ENCODE measurements at regions not wholly inside any gene's neighbourhood (a gene's known extent, or its start where the extent isn't known, plus 50 kb on each side); places are given as distances from the start of the nearest gene placed in this dataset.
A peak's percentile ranks its signal among the peaks of the same experiment; 100 is the strongest.

DNA sequence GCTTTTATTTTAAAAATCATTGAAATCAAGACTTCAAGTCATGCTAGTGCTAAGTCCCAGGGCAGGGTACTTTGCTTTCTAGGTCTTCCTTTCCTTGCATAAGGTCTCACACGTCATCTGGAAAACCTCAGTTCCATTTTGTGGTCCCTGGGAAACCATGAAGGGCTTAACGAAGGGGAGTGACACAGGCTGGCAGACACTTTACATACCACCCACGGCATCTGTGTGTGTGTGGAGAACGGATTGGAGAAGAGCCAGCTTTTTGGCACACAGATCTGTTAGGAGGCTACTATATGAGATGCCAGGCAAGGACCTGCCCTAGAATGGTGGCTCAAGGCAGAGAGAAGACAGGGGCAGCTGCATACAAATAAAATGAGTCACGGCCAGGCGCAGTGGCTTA is 107.5 kb upstream of the NSMCE3 start:
- no peak for DNase-seq (ENCODE audit: low read depth, low spot score)

DNA sequence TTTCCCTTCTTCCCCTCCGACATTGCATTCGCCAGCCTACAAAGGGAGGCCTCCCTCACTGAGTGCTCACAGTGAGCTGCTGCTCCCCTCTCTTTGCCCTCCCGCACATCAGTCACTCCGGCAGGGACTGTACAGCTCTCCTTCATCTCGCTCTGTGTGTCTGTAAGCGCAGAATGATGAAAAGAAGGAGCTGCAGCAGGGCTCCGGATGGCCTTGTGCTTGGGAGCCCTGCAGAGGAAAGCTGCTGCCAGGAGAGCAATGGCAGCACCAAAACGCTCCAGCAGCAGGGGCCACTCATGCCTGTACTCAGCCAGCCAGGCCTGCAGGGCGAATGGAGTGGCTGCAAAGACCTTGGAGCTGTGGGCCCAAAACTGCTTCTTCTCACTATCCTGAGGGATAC is 107.0 kb upstream of the NSMCE3 start:
- no peak for DNase-seq (ENCODE audit: low read depth, low spot score)

DNA sequence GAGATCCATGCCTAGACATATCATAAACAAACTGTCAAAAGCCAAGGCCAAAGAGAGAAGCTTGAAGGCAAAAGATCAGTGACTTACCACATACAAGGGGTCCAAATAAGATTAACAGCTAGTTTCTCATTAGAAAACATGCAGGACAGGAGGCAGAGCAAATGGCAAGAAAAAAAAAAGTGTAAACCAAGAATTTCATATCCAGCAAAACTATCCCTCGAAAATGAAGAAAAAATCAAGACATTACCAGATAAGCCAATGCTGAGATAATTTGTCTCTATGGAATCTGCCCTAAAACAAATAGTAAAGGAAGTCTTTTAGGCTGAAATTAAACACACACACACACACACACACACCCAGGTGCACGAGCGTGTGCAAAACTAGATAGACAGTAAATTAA is 99.6 kb upstream of the NSMCE3 start:
- DNase-seq (ENCODE audit: low read depth, low spot score) = no peak

DNA sequence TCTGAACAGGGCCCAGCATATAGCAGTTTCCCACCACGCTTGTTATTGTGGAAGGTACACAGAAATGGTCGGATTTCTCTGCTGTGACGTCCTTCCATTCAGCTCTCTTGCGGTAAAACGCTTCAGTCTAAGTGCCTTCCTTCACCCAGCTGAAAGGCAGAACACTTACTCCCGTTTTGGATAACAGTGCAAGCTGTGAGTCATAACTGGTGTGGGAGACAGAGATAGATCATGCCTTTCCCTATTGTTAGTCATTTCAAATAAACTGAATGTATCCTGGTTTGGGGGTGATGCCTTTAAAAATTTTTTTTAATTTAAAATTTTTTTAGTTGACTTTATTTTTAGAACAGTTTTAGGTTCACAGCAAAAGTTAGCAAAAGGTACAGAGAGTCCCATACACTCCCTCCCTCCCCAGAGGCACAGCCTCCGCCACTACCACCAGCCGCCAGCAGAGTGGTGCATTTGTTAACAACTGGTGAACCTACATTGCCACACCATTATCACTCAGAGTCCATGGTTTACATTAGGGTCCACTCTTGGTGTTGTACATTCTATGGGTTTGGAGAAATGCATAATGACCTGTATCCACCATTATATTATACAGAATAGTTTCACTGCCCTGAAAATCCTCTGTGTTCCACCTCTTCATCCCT is 94.9 kb upstream of the NSMCE3 start:
- DNase-seq (ENCODE audit: low read depth, low spot score) = no peak

DNA sequence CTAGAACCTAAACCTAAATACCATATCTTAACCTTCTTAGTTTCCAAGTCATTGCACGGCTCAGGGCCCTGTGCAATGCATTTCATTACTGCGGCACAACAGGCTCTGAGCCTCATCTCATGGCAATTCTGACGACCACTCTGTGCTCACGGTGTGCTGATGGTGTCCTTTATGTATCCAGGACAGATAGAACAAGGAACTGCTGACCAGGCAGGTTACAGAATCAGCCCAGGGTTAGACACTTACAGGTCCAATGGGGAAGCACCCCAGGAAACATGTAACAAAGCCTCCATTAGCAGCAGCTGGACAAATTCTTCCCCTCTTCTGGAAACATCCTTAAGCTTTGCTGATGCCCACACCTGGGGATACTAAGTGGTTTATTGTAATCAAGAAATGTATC is 91.9 kb upstream of the NSMCE3 start:
- DNase-seq (ENCODE audit: low read depth, low spot score) = no peak

DNA sequence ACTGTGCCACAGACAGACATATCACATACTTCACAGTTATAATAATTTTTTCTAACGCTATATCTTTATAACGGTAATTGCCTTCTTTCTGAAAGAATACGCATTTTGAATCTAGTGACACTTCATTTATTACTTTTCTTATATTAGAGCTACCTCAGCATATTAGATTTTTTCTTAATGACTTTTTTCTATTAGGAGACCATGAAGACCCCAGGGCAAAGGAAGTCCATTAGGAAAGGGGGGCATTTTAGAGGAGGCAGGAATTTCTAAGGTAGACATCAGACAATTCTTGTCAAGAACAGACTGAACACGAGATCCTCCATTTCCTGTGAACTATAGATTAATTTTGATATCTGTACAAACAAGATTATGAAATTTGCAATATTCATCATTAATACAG is 90.5 kb upstream of the NSMCE3 start:
- no peak for DNase-seq (ENCODE audit: low read depth, low spot score)

DNA sequence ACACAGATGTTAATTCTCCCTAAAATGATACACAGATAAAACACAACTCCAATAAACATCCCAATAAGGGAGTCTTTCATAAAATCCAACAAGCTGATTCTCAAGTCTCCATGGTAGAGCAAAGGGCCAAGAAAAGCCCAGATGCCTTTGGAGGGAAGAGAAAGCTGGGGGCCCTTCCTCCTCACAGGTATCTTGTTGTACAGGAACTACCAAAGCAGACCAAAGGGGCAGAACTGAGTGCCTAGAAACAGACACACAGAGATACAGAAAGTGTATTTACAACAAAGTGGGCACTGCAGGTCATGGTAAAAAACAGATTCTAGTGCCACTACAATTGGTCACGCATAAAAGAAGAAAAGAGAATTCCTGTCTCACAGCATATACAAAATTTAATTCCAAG is 87.2 kb upstream of the NSMCE3 start:
- DNase-seq (ENCODE audit: low read depth, low spot score) = no peak

DNA sequence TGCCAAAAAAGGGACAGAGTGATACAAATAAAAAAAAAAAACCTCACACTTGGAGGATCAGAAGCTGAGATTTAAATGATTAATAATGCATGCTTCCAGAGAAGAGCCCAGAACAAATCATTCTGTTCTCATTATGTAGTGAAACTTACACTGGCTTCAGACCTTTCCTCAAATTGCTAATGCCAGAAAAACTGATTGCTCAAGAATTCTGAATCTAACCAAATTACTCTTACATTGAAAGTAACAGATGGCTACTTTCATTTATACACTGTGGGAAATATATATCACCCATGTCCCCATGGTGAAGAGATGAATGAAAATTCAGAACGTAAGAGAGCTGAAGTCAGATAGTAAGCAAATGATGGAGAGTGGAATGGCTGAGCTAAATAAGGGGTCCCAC is 85.9 kb upstream of the NSMCE3 start:
- no peak for DNase-seq (ENCODE audit: low read depth, low spot score)

DNA sequence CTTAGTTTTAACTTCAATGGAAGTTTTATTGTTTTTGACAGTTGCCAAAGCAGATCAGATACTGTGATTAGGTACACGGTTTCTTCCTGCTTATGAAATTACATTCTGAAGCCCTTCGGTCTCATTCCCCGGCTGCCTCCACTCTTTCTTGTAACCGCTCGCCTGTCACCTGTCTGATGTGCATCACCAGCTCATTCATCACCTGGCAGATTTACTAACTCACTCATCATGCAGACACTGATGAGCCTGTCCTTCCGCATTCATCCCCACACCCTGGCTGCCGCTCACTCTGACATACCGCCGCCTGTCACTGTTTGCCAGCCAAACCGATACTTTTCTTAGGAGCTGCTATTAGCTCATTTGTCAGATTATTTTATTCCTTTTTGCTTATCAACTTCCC is 82.8 kb upstream of the NSMCE3 start:
- DNase-seq (ENCODE audit: low read depth, low spot score) = no peak

DNA sequence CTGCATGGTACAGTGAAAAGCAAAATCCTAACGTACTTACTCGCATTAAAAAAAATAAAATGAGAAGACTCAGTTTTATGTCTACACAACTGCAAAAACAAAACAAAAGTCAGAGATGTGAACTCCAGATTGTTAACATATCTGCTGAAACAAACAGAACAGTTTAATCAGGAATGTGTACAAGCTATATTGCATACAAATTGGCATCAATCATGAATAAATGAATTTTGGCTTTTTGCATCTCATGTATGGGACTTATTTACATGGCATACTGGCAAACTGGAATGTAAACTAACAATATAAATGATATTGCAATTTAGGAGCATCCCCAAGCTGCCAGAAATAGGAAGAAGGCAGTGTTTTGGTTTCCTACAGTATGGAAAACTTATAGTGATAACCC is 79.6 kb upstream of the NSMCE3 start:
- DNase-seq (ENCODE audit: low read depth, low spot score) = no peak

DNA sequence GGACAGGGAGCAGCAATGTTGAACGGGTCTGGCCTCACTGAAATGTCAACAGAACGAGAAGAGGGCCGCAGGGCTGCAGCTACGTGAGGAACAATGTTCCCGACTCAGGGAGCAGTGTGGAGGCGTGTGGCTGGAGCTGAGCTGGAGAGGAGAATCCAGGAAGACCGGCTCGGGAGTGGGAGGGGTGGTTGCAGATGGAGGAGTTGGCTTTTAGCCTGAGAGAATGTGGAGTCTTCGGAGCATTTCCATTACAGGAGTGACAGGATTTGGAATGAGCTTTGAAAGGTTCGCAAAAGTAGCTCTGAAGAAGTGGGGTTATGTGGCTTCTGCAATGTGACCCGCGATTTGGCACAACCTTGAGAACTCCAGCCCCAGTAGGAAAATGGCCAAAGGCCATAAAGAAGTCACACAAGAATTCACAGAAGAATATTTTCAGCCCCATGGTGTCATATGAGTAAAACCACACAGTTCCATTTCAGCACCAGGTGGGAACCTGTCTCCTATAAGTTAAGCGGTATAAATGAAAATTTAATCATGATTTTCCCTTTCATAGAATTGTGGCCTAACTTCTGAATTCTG is 78.8 kb upstream of the NSMCE3 start:
- DNase-seq (ENCODE audit: low read depth, low spot score) = no peak

DNA sequence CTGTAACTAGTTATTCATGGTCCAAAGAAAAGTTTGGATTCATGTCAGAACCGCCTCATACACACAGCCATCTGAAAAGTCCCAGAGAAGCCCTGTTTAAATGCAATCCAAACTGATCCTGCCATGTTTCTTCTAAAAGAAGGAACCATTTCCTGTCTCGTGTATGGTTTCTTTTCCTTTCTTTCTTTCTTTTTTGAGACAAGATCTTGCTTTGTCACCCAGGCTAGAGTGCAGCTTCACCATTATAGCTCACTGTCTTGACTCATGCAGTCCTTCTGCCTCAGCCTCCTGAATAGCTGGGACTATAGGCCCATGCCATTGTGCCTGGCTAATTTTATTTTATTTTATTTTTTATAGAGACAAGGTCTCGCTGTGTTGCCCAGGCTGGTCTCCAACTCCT is 77.4 kb upstream of the NSMCE3 start:
- DNase-seq (ENCODE audit: low read depth, low spot score) = no peak

DNA sequence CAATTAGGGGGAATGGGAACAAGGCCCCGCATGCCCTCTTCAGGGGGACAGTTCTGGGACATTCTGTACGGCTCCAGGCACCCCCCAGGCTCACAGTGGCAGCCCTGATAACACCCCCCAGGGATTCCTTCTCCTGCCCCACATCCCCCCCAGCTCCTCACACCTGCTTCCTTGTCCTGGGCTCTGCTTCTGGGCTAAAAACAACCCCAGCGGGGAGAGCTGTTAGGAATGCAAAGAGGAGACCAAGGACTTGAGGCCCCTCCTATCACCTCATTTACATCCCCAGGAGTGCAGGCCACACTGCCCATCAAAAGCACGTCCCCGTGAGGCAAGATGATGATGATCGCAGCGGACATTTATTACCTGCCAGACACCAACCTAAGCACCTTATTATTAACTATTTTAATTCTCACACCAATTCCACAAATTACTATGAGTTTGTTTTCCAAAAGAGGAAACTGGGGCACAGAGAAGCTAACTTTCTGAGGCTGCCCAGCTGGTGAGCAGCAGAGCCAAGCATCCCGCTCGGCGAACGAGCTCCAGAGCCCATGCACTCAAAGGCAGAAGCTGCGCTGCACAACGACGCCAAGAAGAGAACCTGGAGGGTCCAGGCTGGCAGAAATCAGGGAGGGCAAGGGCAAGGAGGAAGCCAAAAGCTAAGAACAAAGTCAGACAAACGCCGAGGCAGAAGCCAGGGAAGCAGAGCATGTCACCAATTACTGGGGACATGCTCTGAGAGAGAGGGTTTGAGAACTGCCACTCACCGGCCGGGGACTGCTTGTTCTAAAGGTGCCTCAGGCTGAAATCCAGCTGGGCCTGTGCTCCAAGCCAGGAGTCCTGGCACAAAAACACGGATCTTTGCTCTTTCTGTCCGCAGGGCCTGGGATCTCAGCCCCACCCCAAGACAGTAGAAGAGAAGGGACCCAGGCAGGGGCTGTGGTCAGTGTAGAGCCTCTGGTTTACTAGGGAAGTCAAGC is 76.2 kb upstream of the NSMCE3 start:
- DNase-seq (ENCODE audit: low read depth, low spot score) = peak; percentile 60

DNA sequence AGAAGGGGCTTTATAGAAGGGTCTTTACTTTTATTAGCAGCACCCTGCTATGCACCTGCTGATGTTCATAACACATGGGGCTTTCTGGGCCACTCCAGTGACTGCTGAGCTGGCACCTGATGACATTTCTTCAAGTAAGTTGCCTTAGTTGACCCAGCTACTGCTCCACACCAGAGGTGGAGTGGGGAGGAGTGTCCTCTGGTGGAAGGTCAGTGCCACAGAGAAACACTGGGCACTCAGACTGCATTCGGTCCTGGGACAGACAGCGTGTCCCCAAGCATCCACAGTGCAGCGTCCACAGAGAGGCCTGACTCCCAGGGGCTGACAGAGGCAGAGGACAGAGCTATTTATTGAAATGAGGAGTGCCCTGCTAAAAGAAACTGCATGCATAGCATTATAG is 74.9 kb upstream of the NSMCE3 start:
- DNase-seq (ENCODE audit: low read depth, low spot score) = no peak

DNA sequence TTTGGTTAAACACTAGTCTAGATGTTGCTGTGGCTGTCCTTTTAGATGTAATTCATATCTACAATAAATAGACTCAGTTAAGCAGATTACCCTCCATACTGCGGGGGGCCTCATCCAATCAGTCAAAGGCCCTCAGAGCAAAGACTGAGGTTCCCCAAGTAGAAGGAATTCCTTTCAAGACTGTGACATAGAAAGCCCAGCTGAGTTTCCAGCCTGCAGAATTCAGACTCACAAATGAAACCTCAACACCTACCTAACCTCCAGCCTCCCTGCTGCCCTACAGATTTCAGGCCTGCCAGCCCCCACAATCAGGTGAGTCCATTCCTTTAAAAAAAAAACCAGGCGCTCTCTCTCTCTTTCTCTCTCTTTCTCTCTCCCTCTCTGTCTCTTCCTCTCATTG is 73.6 kb upstream of the NSMCE3 start:
- no peak for DNase-seq (ENCODE audit: low read depth, low spot score)

DNA sequence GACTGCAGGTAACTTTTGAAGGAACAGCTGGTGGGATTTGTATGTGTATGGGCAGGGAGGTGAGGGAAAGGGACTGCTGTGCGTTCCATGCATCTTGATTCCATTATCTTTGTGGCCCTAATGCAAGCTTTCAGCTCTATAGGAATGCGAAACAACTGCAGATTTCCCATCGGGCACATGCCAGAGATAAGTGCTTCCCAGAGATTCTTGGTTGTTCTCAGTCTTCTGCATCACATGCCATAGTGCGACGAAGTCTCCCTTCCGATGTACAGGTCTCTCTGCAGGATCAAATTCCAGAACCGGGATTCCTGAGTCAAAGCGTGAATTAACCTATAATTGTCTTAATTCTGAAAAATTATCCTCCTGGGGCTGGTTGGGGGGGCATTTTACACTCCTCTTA is 72.6 kb upstream of the NSMCE3 start:
- DNase-seq (ENCODE audit: low read depth, low spot score) = no peak

DNA sequence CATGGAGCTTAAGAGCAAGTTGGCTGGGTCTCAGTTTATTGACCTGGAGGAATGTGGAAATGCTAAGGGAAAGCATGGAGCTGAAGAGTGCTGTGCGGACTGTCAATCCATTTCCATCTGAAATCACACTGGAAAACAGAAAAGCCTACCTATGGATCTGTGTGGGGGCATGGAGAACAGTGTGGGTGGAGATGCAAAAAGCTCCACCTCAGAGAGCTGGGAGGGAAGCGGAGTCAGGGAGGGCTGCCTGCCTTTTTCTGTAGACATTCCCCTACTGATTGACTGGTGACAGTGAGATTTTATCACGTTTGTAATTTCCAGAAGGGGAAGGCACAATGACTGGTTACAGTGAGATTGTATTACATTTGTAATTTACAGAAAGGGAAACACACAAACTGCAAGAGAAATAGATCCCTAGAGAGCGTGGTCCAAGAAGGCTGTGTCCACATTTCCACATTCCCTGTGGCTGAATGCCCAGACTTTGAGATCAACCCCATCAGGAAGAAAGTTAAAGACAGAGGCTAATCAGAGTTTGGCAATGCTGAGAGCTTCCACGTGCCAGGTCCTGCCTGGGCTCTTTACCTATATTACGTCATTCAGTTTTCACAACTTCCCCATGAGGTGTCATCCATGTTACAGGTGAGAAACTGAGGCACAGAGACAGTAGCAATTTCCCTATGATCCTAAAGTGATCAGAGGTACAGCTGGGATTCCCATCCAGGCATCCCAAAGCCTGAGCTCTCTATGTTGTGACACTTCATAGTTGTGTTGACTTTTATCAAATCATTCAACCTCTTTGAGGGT is 67.7 kb upstream of the NSMCE3 start:
- DNase-seq (ENCODE audit: low read depth, low spot score) = no peak

DNA sequence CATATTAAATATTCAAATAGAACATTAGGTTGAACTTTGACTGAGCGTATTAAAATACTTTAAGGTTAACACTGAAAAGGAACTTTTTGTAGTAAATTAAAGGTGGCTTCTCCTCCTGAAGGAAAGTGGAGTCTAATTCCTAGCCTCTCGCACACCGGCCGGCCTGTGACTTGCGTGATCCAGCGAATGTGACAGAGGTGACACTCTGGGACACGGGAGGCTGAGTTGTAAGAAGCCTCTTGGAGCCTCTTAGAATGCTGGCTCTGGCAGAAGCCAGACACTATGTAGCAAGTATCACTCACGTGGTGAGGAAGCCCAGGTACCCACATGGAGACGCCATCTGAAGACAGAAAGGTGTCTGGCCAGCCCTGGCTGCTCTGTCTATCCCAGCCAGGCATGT is 64.9 kb upstream of the NSMCE3 start:
- no peak for DNase-seq (ENCODE audit: low read depth, low spot score)

DNA sequence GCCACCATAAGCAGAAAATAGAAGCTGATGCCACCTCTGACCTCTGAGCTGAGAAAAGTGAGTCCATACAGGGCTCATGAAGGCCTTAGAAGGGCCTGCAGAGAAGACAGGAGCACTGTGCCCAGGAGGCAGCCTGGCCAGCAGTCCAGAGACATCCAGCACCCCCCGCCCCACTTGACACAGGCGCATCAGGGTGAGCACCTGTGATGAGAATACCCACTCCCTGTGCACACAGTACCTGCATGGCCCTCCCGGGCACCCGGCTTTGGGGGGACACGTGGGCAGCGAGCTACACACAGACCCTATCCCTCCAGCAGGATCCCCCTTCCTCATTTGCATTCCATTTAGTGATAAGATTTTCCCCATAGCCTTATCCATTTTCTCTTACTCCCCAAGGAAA is 63.6 kb upstream of the NSMCE3 start:
- DNase-seq (ENCODE audit: low read depth, low spot score) = no peak

DNA sequence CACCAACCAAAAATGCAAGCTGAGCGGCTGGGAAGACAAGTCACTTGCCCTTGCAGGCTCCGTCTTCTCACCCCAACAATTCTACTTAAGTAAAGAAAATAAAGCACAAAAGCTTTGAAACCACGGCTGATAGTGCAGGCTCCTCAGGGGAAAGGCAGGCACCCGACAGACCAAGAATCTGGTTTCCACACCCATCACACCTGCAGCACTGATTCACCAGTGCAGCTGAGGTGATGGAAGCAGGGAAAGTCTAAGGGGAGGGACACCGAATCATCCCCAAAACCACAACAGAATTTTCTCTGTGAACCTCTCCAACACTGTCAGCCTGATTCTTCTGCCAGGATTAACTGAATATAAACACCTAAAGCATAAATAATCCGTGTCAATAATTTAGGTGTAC is 62.0 kb upstream of the NSMCE3 start:
- no peak for DNase-seq (ENCODE audit: low read depth, low spot score)

DNA sequence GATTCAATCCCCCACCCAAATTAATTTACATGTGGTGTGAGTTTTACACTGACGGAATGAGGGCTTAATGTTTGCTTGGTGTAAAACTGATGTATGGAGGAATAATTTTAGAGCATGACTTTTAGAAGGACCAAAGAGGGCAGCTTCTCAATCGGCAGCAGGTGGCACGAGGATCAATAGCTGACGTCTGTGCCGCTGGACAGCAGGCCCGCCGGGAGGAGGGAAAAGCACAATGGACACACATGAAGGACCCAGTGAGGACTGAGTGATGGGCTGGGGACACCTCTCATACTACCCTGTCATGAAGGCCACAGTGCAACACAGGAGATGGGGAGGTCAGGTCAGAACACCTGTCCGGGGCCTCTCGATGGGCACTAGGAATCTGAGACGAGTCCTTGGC is 61.4 kb upstream of the NSMCE3 start:
- no peak for DNase-seq (ENCODE audit: low read depth, low spot score)

DNA sequence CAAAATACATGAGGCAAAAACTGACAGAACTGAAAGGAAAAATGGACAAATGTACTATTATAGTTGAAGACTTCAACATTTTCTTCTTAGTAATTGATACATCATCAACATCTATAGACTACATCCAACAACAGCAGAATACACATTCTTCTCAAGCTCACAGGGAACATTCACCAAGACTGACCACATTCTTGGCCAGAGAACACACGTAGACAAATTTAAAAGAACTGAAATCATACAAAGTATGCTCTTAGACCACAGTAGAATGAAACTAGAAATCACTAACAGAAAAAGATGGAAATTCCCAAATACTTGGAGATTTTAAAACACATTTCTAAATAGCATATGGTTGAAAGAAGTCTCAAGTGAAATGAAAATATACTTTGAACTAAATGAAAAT is 55.1 kb upstream of the NSMCE3 start:
- DNase-seq (ENCODE audit: low read depth, low spot score) = no peak

Measured in iPS DF 19.7 (cell line).